ENCODE measurements at regions not wholly inside any gene's neighbourhood (a gene's known extent, or its start where the extent isn't known, plus 50 kb on each side); places are given as distances from the start of the nearest gene placed in this dataset.
"Not testable (repeated sequence)": the region's sequence is repeated elsewhere in the genome, so short reads cannot be mapped to it uniquely, and the experiment has no call there.

DNA sequence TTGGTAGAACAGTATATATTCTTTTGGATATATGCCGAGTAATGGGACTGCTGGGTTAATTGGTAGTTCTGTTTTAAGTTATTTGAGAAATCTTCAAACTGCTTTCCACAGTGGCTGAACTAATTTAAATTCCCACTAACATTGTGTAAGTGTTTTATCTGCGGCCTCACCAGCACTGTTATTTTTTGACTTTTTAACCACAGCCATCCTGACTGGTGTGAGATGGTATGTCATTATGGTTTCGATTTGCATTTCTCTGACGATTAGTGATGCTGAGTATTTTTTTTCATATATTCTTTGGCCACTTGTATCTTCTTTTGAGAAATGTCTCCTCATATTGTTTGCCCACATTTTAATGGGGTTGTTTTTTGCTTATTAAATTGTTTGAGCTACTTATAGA, 357.4 kb downstream of the C12orf50 start:
- no peak for DNase-seq

- DNase-seq, result no peak
These were observed 358.8 kb downstream of the C12orf50 start for GRCh38 chr12:87670448-87670847.

DNA sequence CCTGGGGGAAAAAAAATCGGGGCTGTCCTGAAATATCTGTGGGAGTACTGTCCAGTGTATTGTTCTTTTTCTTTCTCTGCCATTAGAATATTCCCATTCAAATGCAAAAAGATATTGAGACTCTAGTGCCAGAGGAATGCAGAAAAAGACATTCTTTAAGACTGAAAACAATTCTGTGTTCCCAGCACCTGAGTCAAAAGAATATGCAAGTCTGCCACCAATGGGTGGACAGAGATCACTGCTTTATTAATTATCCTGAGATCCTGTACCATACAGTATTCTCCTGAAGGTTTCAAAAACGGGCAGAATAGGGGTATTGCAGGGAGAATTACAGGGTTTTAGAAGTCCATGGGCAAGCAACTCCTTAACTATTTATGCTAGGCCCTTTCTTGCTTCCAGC, 361.8 kb downstream of the C12orf50 start:
- no peak for DNase-seq

DNA sequence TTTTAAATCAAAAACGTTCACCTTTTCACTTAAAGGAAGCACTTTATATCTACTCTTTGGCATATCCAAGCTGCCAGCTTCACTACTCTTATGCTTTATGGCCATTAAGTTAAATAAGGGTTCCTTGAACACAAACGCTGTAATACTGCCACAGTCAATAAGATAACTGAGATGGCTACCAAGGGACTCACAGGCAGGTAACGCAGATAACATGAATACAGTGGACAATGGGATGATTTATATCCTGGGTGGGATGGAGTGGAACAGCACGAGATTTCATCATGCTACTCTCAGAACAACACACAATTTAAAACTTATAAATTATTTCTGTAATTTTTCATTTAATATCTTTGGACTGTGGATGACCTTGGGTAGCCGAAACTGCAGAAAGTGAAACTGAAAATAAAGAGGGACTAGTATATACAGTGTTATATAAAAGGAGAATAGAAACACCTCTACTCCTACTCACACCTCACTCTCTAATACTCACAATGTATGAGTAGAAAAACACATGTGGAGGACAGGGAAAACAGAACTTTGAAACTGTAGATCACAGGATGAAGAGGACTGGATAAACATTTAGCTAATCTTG, 367.3 kb downstream of the C12orf50 start:
- DNase-seq, result peak; percentile 34

DNA sequence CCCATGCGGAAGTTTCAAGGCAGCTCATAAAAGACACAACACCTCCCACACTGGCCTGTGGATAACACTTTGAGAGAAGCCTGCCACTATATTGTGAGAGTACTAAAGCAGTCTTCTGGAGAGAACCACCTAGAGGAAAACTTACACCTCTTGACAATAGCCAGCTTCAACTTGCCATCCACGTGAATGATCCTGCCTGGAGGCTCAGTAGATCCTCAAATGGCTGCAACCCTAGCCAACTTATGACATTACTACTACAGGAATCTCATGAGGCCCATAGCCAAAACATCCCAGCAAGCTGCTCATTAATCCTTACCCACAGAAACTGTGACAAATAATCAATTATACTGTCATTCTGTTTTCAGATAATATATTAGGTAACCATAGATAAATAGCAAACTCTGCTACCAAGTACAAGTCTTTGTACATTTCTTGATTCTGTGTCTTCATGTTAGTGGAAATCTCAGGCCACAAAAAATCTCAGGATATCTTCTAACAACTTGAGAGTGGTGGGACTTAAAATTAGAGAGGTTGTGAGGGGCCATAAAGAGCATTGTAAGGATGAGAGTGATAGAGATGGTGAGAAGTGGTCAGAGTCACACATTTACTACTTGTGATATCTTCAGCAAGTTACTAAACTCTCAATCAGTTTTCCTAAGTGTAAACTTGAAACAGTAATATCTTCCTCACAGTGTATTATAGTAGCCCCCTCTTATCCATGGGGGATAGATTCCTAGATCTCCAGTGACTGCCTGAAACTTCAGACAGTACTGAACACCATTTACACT, 368.0 kb downstream of the C12orf50 start:
- DNase-seq, result no peak

- no peak for DNase-seq
These were observed 368.9 kb downstream of the C12orf50 start for GRCh38 chr12:87660291-87660690.

DNA sequence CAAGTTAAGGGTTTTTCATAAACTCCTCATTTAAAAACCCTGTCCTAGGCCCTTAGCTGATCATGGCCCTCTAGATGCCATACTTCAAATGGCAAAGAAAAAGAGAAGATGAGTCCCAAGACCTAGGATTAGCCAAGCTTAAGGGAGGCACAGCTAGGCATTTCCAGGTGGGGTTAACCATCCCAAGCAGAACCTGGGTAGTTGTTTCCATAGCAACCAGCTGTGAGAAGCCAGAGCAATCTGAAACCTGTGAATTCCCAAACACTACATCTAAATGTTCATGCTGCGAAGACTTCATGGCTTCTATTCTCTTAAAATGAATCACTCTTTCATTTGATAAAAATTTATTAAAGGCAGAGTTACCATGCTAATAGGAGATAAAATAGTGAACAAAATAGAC, 372.9 kb downstream of the C12orf50 start:
- no peak for DNase-seq

DNA sequence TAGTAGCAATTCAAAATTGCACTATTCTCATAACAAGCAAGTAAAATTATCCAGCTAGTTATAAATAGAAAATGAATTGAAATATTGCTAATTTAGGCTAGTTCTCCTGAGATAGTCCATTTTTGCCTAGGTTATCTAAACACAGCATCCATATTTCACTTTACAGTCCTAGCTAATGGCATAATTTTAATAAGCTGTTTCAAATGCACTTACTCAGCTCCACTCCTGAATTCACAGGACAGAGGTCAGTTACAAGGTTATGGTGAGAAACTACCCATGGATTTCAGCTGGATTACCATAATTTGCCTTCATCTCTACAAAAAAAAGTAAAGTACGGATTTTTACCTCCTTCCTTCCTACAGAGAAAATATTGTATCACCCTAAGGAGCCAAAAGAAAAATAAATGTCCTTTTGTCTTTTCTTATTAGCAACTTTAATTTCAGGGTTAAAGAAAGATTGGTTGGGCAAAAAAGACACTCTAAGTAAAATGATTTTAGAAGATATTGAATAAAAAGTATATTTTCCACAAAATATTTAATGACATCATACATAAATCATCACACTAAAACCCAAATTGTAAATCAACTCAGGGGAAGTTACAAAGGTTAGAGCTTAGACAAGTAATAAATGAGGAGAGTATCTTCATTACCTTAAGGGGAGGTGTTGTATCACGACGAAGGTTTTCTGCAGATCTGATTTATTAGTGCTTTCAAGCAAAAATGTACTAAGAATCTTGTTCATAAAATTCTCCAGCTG, 377.4 kb downstream of the C12orf50 start:
- no peak for DNase-seq

DNA sequence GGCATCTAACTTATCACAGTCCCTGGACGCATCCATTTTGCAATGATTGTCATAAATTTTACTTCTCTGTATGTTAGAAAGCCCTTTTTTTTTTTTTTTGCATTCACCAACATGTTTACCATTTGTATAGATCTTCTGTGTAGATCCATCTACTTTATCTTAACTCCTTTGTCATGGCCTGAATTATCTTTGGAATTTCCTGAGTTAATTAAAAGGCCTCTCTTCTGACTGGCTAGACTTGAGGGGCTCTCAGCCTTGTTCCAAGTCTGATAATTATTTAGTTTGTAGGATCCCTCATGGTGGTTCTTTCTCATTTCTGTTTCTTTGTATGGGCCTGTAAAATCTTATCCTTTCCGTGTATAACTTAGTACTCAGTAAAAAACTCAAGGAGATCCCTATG, 387.0 kb downstream of the C12orf50 start:
- no peak for DNase-seq

DNA sequence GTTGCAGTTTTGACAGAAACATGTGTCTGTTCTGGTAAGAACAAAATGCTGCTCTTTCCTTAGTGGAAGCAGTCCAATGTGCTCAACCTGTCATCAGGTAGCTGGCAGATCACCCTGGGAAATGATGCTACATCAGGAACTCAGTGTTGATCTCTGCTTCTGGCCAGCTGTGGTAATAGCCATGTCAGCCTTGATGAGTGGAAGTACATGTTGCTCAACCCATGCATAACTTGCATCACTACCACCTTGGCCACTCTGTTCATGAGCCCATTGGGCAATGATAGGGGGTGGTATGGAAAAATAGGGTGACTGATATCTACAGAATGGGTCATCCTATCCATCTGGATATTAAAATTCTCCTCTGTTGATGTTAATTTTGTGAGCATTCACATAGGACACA, 411.0 kb downstream of the C12orf50 start:
- no peak for DNase-seq

DNA sequence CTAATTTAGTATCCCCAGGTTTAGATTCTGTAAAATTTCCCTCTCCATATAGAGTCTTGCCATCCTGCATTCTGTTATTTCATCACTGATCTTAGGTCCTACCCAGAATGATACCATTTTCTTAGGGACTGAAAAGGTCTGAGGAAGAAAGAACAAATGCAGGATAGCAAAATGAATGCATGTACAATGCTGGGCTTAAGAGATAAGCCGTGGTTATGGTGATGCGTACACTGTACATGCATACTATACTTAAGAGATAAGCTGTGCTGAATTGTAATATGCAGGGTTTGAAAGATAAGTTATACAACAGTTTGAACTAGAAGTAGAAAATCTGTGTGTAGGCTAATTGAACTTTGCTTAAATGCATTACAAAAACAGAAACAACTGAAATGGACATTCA, 416.2 kb downstream of the C12orf50 start:
- no peak for DNase-seq

DNA sequence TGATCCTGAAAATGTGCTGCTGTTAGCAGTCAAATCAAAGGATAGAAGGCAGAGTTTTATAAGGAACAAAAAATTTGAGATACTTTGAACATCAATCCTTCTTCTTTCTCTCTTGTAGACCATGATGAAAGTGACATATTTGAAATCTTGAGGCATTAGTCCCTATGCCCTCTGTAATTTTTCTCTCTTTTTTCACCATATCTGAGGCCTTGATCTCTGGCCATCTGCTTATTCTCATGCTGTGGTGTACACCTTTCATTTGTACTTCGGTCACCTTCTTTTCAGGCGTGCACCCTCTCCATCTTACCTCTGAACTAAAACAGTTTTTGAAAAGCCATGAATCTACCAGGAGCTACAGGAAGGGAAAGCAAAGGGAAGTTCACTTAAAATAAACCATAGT, 420.9 kb downstream of the C12orf50 start:
- DNase-seq, result no peak

DNA sequence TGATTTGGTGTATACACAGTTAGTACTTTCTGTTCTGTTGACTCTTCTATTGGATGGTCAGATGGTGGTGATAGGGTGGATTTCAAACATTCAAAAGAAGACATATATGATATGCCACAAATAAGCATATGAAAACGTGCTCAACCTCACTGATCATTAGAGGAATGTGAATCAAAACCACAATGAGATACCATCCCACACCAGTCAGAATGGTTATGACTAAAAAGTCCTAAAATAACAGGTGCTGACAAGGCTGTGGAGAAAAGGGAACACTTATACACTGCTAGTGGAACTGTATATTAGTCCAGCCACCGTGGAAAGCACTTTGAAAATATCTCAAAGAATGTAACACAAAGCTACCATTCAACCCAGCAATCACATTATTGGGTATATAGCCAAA, 425.5 kb downstream of the C12orf50 start:
- DNase-seq, result no peak

DNA sequence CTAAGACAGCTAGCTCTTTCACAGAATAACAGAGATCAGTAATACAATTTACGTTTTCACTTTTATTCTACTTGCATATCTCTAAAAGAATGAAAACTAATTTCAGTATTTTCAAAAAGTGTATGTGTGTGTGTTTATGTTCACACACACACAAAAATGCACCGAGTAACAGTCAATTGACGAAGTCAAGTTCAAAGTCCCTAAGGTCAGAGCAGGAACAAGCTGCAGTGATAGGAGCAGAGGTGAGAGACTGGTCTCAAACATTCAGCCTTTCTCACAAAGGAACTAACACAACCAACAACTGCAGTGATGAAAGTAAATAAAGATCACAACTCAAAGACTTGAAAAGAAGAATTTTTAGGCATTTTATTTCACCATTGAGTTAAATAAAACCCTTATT, 429.7 kb downstream of the C12orf50 start:
- no peak for DNase-seq

DNA sequence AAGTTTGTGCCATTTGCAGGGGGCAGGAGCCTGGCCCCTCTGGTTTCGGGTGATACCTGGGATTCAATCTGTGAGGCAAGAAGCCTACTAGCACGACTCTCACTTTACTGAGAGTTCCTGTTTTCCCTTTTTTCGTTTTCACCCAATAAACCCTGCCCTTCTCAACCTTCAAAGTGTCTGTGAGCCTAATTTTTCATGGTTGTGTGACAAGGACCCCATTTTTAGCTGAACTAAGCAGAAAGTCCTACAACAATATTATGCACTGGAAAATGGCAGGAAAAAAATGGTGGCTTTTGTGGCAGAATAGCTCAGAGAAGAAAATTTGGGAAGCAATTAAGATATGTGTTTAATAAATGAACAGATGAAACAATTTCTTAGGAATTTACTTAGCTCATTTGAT, 432.1 kb downstream of the C12orf50 start:
- DNase-seq, result no peak

GRCh38 chr12:87596636-87597035, 432.6 kb downstream of the C12orf50 start:
- no peak for DNase-seq

DNA sequence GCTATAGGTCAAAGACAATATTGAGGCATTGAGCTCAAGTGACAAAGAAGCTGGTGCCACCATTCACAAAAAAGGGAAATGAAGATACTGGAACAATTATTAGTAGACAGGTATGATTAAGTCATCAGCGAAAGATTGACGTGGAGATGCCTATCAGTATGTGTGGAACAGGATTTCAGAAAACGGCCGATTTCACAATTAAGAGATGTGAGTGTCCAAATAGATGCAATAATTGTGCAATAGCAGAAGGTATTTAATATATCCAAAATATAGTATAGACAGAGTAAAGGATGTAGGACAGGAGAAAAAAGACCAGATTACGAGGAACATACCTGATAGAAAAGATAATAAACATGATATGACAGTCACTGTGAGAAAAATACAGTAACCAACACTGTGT, 433.1 kb downstream of the C12orf50 start:
- DNase-seq, result no peak

GRCh38 chr12:87585882-87586557, 443.2 kb downstream of the C12orf50 start:
- no peak for DNase-seq

- DNase-seq, result not testable (repeated sequence)
These were observed 450.1 kb downstream of the C12orf50 start for GRCh38 chr12:87579091-87579490.

GRCh38 chr12:87575906-87576305, 453.3 kb downstream of the C12orf50 start:
- no peak for DNase-seq

DNA sequence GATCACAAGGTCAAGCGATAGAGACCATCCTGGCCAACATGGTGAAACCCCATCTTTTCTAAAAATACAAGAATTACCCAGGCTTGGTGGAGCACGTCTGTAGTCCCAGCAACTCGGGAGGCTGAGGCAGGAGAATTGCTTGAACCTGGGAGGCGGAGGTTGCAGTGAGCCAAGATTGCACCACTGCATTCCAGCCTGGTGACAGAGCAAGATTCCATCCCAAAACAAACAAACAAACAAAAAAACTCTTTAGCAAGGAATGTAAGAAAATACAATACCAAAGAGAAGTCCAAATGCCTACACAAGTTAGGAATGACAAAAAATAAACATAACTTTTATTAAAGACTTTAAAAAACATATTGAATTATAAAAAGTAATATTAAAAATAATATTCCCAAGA, 462.3 kb downstream of the C12orf50 start:
- not testable (repeated sequence) for DNase-seq

- DNase-seq, result no peak
These were observed 472.2 kb downstream of the C12orf50 start for GRCh38 chr12:87556985-87557384.

GRCh38 chr12:87531213-87531612, 498.0 kb downstream of the C12orf50 start:
- DNase-seq, result not testable (repeated sequence)

- no peak for DNase-seq
These were observed 499.8 kb downstream of the C12orf50 start for GRCh38 chr12:87529413-87529812.

Data from NCI-H774 (cell line).